Gastrocnemius medialis (tissue), 4 donors: ENCODE measurements at regions not wholly inside any gene's neighbourhood (a gene's known extent, or its start where the extent isn't known, plus 50 kb on each side); places are given as distances from the start of the nearest gene placed in this dataset.

Experiments
- ATAC-seq, 2 donors: fragments of 150-250 bp; one replicate each; pipeline ENCODE4 v1.9.1; 2016
- DNase-seq, 2 donors: peaks; one replicate each; pipeline ENCODE4 v3.0.0-alpha.2; 2019
- H3K27ac ChIP-seq, 4 donors: fragments of 200-600 bp; sonication (generic); 1 replicate in 1 of 4; 2 replicates in 3 of 4; pipeline ENCODE4 v1.5.1; 2016 to 2018; ENCODE audit warnings: mild to moderate bottlenecking in 2 of 4, moderate library complexity in 1 of 4
- H3K27me3 ChIP-seq, 3 donors: fragments of 200-600 bp; sonication (generic) in 2 of 3; 1 replicate in 1 of 3; 2 replicates in 2 of 3; pipeline versions ENCODE4 v1.5.1 to v1.6.0; 2016 to 2019; ENCODE audit warnings: mild to moderate bottlenecking in 1 of 3, moderate library complexity in 1 of 3
- H3K36me3 ChIP-seq, 2 donors: fragments of 200-600 bp; sonication (generic) in 1 of 2; one replicate each; pipeline ENCODE4 v1.5.1; 2017 to 2018
- H3K4me1 ChIP-seq, 2 donors: fragments of 200-600 bp; sonication (generic) in 1 of 2; one replicate each; pipeline ENCODE4 v1.5.1; 2016 to 2017; ENCODE audit warnings: mild to moderate bottlenecking in 2 of 2
- H3K4me3 ChIP-seq, 4 donors: fragments of 200-600 bp; sonication (generic) in 3 of 4; 1 replicate in 1 of 4; 2 replicates in 3 of 4; pipeline ENCODE4 v1.5.1; 2016 to 2019; ENCODE audit warnings: mild to moderate bottlenecking in 2 of 4
- H3K9me3 ChIP-seq, 3 donors: fragments of 200-600 bp; sonication (generic) in 2 of 3; 1 replicate in 1 of 3; 2 replicates in 2 of 3; pipeline ENCODE4 v1.5.1; 2016 to 2019
- POLR2A ChIP-seq, 2 donors: fragments of 450-650 bp; IDR thresholded peaks; one replicate each; pipeline ENCODE4 v1.6.1; 2017; ENCODE audit warnings: antibody characterized with exemption in 2 of 2, mild to moderate bottlenecking in 2 of 2, moderate library complexity in 2 of 2
- in situ Hi-C, 4 donors: fragments of 200-750 bp; cut with MboI; loops; one replicate each; pipeline versions ENCODE4 v1.15.0 to v1.8.0; 2017; ENCODE audit warnings: low sequenced_read_pairs in 4 of 4
- intact Hi-C: fragments of 100-400 bp; cut with DNase I; formaldehyde crosslinking; loops from one replicate; pipeline ENCODE4 v1.15.1; 2023; ENCODE audit warnings: low total_unique reads
- TF ChIP-seq, protein P1 (sequence below), 5 experiments: fragments of 450-650 bp in 3 of 5; fragments of 200-600 bp in 2 of 5; sonication (generic) in 2 of 5; IDR thresholded peaks in 4 of 5; conservative IDR thresholded peaks in 1 of 5; 1 replicate in 4 of 5; 2 replicates in 1 of 5; pipeline ENCODE4 v1.5.1; 2016 to 2019; ENCODE audit warnings: antibody characterized with exemption in 5 of 5, mild to moderate bottlenecking in 3 of 5, moderate library complexity in 3 of 5

- intact Hi-C loops (no loop called here), in situ Hi-C loops (loop anchor here in 1 of 4 donors (25.0 kb wide), 1 partner anchor 90 kb away; no protein-coding TSS in a partner anchor)
- no peaks in the 10 kb centered on the region for H3K27me3 ChIP-seq
- TF ChIP-seq POLR2A (IDR thresholded peaks at IDR 0.05): no peak
- TF ChIP-seq, protein P1, sequence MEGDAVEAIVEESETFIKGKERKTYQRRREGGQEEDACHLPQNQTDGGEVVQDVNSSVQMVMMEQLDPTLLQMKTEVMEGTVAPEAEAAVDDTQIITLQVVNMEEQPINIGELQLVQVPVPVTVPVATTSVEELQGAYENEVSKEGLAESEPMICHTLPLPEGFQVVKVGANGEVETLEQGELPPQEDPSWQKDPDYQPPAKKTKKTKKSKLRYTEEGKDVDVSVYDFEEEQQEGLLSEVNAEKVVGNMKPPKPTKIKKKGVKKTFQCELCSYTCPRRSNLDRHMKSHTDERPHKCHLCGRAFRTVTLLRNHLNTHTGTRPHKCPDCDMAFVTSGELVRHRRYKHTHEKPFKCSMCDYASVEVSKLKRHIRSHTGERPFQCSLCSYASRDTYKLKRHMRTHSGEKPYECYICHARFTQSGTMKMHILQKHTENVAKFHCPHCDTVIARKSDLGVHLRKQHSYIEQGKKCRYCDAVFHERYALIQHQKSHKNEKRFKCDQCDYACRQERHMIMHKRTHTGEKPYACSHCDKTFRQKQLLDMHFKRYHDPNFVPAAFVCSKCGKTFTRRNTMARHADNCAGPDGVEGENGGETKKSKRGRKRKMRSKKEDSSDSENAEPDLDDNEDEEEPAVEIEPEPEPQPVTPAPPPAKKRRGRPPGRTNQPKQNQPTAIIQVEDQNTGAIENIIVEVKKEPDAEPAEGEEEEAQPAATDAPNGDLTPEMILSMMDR (IDR thresholded peaks at IDR 0.05 in 4 of 5, conservative IDR thresholded peaks at IDR 0.05 in 1 of 5): no peak
- no peak overlapping the region for H3K4me3 ChIP-seq
- no peaks in the 10 kb centered on the region for H3K4me1 ChIP-seq
- no peak overlapping the region for H3K27ac ChIP-seq
- no peaks in the 10 kb centered on the region for H3K36me3 ChIP-seq
- H3K9me3 ChIP-seq: no peaks in the 10 kb centered on the region
- no peak for ATAC-seq
- no peak for DNase-seq
Observed at GRCh38 chr20:24402188-24402587, 67.2 kb upstream of the SYNDIG1 start.

DNA sequence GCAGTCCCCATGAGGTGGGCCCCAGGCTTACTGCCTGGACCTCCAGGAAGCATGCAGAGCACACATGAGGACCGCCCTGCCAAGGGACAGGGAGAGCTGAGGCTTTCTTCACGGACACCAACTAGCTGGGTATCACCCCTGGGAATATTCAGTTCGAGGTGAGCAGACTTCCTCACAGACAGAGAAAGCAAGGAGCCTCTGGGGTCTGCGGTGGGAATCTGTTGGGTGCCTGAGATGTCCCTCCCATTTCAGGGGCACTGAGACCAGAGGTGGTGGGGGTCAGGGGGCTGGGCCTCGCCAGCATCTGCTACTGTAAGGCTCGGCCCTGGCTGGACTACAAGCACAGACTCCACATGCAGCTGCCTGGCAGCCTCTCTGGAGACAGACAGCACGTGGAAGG lies 74.3 kb upstream of the SYNDIG1 start:
- H3K27ac ChIP-seq: no peak overlapping the region
- intact Hi-C loops: no loop called here
- H3K9me3 ChIP-seq: no peaks in the 10 kb centered on the region
- DNase-seq: no peak
- TF ChIP-seq, protein P1 (IDR thresholded peaks at IDR 0.05 in 4 of 5, conservative IDR thresholded peaks at IDR 0.05 in 1 of 5): no peak
- TF ChIP-seq POLR2A (IDR thresholded peaks at IDR 0.05): no peak
- H3K4me3 ChIP-seq: no peak overlapping the region
- ATAC-seq: no peak
- H3K27me3 ChIP-seq: no peaks in the 10 kb centered on the region
- no peaks in the 10 kb centered on the region for H3K36me3 ChIP-seq
- in situ Hi-C loops: loop anchor here in 1 of 4 donors (25.0 kb wide), 1 partner anchor 92 kb away; no protein-coding TSS in a partner anchor
- no peaks in the 10 kb centered on the region for H3K4me1 ChIP-seq

- intact Hi-C loops: no loop called here
- no peak for TF ChIP-seq POLR2A (IDR thresholded peaks at IDR 0.05)
- TF ChIP-seq, protein P1 (IDR thresholded peaks at IDR 0.05 in 4 of 5, conservative IDR thresholded peaks at IDR 0.05 in 1 of 5): no peak
Observed at GRCh38 chr20:24393903-24394302, 75.5 kb upstream of the SYNDIG1 start.

DNA sequence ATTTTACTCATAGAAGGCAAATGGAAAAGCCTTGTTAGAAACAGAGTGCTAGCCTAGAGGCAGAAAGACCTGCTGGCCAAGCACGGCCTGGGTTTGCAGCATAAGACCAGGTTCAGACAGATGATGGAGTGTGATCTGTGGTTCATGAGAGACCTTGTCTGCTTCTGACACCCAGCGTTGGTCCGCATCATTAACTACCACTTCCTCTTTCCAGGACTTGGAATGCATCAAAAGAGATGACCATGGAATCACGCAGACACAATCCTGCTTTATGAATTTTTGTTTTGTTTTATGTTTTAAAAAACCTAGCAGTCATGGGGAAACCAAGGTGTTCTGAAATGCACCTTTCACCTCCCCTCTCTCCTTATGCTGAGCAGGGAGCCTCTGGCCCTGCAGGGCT lies 76.8 kb upstream of the SYNDIG1 start:
- no peak for TF ChIP-seq POLR2A (IDR thresholded peaks at IDR 0.05)
- TF ChIP-seq, protein P1 (IDR thresholded peaks at IDR 0.05 in 4 of 5, conservative IDR thresholded peaks at IDR 0.05 in 1 of 5): no peak
- in situ Hi-C loops: loop anchor here in 1 of 4 donors (25.0 kb wide), 1 partner anchor 95 kb away; no protein-coding TSS in a partner anchor
- Histone ChIP-seq H3K27ac (no peak overlapping the region), H3K36me3 (no peaks in the 10 kb centered on the region), H3K4me3 (no peak overlapping the region), H3K4me1 (no peaks in the 10 kb centered on the region), H3K27me3 (no peaks in the 10 kb centered on the region), H3K9me3 (no peaks in the 10 kb centered on the region)
- DNase-seq (no peak), ATAC-seq (no peak)
- intact Hi-C loops: no loop called here

More at GRCh38 chr20:24393903-24394302, 75.5 kb upstream of the SYNDIG1 start:
- Histone ChIP-seq H3K27ac (no peak overlapping the region), H3K4me3 (no peak overlapping the region), H3K9me3 (no peaks in the 10 kb centered on the region), H3K27me3 (no peaks in the 10 kb centered on the region), H3K4me1 (no peaks in the 10 kb centered on the region), H3K36me3 (no peaks in the 10 kb centered on the region)
- DNase-seq (no peak), ATAC-seq (no peak)
- in situ Hi-C loops: loop anchor here in 1 of 4 donors (25.0 kb wide), 1 partner anchor 93 kb away; no protein-coding TSS in a partner anchor

DNA sequence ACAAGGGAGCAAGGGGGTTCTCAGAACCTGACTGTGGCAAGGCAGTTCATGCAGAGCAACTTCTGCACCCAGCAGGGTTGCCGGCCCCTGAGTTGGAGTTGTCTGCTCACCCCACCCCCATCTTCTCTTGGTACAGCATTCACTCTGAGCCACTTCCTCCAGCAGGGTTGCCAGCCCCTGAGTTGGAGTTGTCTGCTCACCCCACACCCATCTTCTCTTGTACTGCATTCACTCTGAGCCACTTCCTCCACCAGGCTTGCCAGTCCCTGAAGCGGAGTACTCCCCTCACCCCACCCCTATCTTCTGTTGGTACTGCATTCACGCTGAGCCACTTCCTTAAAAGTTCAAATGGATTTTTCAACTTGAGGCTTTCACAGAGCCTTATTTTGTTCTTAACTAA lies 79.7 kb upstream of the SYNDIG1 start:
- intact Hi-C loops: no loop called here
- Histone ChIP-seq H3K27ac (no peak overlapping the region), H3K4me1 (no peaks in the 10 kb centered on the region), H3K4me3 (no peak overlapping the region), H3K9me3 (no peaks in the 10 kb centered on the region), H3K27me3 (no peaks in the 10 kb centered on the region), H3K36me3 (no peaks in the 10 kb centered on the region)
- no peak for ATAC-seq
- in situ Hi-C loops: loop anchor here in 1 of 4 donors (25.0 kb wide), 1 partner anchor 98 kb away; no protein-coding TSS in a partner anchor
- peak in 1 of 2 donors; percentile 18 for DNase-seq
- no peak for TF ChIP-seq POLR2A (IDR thresholded peaks at IDR 0.05)
- TF ChIP-seq, protein P1 (IDR thresholded peaks at IDR 0.05 in 4 of 5, conservative IDR thresholded peaks at IDR 0.05 in 1 of 5): no peak
